NCI-H2081 (cell line): ENCODE measurements at regions not wholly inside any gene's neighbourhood (a gene's known extent, or its start where the extent isn't known, plus 50 kb on each side); places are given as distances from the start of the nearest gene placed in this dataset.

Experiments
- DNase-seq, 2 experiments: peaks; one replicate each; lab custom pipeline; 2025; lab: John Stamatoyannopoulos, UW

DNA sequence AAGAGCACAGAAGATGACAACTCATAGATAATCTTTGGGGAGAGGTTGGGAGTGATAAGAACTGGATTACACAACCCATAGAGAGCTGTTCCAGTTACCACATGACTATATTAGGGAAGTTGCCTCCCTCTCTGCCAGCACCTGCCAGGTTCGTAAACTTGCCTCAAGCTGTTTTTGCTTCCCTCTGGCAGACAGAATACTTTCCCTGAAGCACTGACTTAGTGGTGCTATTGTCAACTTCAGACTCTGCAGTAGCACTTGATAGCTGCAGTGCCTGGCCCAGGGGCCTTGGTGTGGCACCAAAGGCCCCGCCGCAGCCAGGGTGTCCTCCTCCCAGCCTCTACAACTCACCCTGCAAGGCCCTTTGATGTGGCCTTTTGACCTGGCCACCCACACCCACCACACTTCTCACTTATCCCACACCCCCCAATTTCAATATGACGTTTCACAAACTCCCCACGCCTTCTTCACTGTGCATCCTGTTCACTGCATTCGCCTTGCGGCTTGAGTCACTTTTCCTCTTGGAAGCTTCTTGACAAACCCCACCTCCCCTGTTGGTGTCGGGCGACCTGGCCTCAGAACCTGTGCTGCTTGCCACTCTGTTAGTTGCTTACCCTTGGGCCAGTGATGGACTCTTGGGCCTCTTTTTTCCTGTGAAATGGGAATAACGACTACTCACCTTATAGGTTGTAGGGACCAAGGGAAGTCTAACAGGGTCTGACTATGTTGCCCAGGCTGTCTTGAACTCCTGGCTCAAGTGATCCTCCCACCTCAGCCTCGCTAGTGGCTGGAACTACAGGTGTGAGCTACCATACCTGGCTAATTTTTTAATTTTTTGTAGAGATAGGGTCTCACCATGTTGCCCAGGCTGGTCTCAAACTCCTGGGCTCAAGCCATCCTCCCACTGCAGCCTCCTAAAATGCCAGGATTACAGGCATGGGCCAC, 50.2 kb upstream of the PODXL start:
- DNase-seq: peak; percentile 9 to 42
